ENCODE measurements at regions not wholly inside any gene's neighbourhood (a gene's known extent, or its start where the extent isn't known, plus 50 kb on each side); places are given as distances from the start of the nearest gene placed in this dataset.
A peak's percentile ranks its signal among the peaks of the same experiment; 100 is the strongest.
"Not testable (repeated sequence)": the region's sequence is repeated elsewhere in the genome, so short reads cannot be mapped to it uniquely, and the experiment has no call there.

DNA sequence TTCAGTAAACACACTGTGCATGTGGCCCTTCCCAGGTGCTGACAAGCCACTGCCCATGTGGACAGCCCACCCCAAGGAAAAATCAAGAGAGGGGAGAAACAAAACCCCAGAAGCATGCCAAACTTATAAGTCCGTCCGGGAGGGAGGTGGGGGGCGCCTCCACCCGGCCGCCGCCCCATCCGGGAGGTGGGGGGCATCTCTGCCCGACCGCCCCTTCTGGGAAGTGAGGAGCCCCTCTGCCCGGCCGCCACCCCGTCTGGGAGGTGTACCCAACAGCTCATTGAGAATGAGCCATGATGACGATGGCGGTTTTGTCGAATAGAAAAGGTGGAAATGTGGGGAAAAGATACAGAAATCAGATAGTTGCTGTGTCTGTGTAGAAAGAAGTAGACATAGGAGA lies 53.8 kb upstream of the C2CD4B start:
- DNase-seq (ENCODE audit: low read depth in 3 of 3) = no peak

DNA sequence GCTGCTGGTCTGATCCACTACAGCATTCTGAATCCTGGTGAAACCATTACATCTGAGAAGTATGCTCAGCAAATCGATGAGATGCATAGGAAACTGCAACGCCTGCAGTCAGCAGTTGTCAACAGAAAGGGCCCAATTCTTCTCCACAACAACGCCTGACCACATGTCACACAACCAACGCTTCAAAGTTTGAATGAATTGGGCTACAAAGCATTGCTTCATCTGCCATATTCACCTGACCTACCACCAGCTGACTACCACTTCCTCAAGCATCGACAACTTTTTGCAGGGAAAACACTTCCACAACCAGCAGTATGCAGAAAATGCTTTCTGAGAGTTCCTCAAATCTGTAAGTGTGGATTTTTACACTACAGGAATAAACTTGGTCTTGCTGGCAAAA lies 54.7 kb upstream of the C2CD4B start:
- DNase-seq (ENCODE audit: low read depth in 3 of 3) = no peak

DNA sequence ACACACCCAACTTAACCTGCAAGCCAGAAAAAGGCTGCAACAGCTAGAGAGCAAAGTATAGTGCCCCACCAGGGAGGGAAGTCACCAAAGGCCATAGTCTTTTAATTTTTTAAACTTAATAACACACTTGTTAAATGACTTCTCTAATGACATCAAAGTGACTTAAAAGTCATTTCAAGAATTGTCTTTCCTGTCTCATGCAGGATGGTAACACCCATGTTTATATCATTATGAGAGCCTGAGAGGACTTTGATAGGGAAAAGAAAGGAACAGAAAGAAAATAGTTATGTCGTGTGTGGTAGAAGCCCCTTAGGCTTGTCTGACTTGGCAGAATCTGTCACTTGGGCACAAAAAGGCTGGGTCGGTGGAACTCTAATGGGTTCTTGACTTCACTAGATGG lies 57.9 kb upstream of the C2CD4B start:
- no peak for DNase-seq (ENCODE audit: low read depth in 3 of 3)

GRCh38 chr15:62228604-62229003 lies 63.5 kb upstream of the C2CD4B start:
- DNase-seq (ENCODE audit: low read depth in 3 of 3) = no peak

- DNase-seq (ENCODE audit: low read depth in 3 of 3) = no peak
Measured at GRCh38 chr15:62231856-62232255, 66.8 kb upstream of the C2CD4B start.

DNA sequence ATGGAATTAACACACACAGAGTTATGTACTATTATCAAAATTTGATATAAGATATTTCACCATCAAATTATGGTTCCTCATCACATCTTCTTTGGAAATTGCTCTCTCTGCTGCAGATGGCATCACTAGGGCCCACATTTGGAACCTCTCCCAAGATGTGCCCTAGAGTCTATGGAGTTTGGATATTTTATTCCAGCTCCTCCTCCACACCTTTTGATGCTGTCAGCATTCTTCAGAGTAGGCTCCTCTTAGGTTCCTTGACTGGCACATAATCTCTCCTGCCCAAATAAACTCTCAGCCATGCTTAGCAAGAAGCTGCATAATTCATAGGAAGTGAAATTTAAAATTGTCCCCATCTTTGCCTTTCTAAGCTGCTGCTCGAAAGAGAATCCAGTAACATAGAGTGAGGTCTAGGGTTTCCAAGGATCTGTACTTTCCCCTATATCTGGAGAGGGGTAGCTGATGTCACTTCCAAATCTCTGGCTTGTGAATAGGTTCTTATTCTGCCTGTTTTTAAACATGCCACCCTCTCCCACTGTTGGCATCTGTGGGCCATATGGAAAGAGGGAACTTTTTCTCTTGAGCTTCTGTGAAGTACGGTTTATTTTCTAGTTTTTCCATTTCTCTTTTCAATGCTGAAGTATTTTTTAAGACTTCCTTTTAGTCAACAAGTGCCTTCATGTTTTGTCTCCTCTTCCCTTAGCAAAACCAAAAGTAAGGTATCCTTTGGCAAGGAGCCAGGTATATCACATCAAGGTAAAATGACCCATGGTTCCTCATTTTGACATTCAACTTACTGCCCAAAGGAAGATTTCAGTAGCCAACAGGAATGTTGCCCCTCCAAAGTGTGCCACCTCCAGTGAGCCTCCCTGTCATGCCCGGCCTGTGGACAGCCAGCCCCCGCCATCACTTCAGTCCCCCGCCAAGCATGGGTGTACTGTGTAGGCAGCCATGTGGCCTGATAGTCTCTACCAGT lies 75.3 kb upstream of the C2CD4B start:
- no peak for DNase-seq (ENCODE audit: low read depth in 3 of 3)

DNA sequence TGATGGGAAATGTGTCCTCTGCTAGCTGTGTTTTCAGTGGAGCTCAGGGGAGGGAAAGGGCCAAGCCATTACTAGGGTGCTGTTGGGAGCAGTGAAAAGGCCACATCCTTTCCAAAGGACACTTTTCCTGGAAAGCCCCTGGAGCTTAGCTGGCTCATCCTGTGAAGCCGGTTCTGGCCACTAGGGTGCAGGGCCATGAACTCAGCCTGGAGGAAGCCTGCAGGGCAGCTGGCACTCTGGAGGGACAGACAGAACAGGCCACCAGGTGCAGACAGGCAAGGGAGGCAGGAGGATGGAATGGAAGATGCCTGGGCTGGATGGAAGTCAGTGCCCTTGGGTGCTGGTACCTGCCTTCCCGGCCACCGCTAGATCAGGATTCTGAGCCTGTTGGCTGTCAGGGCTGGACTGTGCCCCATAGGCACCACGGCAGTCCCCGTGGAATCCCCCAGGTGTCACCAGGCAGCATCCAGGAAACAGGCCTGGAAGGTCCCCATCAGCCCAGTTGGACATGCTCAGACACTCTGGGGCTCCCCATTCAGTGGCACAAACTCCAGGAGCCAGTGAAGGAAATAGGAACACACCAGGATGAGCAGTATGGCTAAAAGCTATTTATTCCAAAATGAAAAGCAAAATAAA lies 76.2 kb upstream of the C2CD4B start:
- no peak for DNase-seq (ENCODE audit: low read depth in 3 of 3)

DNA sequence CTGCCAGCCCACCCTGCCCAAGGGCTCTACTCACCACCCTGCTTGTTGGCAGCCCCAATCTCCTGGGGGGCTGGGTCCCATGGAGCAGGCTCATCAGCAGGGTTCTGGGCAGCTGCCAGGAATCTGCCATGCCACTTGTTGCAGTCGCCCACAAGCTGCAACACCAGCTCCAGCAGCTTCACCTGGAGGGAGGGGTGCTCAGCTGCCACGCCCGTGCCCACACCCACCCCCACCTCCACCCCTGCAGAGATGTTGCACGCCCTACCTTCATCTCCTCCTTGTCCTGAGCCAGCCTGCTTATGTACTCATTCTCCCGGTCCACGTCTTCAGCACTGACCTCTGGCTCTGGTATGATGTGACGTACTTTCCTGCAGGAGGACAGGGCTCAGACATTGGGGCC lies 77.9 kb upstream of the C2CD4B start:
- DNase-seq (ENCODE audit: low read depth in 3 of 3) = no peak

DNA sequence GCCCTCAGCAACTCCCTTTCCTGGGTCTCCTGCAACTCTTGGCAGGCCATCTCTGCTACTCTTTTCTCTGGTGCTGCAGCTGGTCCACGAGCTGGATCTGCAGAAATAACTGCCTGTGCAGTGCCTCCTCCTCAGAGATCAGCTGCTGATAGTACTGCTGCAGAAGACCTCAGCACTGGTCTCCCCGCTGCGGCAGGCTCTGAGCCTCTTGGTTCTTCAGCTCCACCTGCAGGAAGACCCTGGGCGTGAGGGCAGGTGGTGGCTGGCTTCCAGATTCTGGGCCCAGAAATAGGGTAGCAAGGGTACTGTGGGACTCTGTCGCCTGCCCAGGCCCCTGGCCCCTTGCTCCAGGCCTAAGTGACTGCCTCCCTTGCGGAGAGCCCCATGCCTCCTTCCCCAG lies 79.7 kb upstream of the C2CD4B start:
- DNase-seq (ENCODE audit: low read depth in 3 of 3) = no peak

DNA sequence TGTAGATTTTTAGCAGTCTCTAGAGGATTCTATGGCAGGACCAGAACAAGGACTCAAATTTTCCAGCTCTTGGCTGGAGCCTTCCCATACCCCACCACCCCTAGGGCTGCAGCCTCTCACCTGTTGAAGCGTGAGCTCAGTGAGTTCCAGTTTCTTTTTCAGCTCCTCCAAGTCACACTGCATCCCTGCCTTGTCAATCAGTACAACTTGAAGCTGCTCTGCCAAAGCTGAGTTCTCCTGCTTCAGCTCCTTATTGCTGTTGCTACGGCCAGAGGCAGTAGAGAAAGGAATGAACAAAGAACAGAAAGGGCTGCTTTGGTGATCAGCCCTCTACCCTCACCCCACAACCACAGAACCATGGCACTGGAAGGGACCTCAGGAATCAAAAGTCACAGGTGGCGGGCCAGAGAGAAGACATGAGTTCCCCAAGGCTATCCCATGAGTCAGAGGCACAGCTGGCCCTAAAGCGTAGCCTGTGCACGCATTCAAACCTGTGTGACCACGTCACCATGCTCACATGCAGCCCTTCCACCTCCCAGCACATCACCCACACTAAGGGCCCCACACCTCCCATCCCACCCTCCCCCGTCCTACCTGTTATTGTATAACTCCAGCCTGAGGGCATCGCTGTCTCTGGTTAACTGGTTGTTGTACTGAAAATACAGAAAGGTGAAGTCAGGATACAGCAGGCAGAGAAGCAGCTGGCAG lies 83.3 kb upstream of the C2CD4B start:
- no peak for DNase-seq (ENCODE audit: low read depth in 3 of 3)

DNA sequence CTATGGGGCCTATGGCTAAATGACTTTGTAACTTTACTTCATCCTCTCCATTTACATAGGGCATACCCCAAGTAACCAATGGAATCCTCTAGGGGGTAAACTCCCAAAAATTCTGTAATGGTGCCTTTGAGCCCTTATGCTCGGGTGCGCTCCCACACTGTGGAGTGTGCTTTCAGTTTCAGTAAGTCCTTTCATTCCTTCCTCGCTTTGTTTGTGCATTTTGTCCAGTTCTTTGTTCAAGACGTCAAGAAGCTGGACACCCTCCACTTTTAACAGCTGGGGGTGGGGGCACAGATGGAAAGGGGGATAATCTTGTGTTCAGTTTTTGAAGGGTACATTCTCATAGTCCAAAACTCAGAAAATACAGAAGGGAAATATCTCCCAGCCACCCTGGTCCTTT lies 84.4 kb upstream of the C2CD4B start:
- no peak for DNase-seq (ENCODE audit: low read depth in 3 of 3)

- no peak for DNase-seq (ENCODE audit: low read depth in 3 of 3)
Measured at GRCh38 chr15:62250186-62250585, 85.1 kb upstream of the C2CD4B start.

DNA sequence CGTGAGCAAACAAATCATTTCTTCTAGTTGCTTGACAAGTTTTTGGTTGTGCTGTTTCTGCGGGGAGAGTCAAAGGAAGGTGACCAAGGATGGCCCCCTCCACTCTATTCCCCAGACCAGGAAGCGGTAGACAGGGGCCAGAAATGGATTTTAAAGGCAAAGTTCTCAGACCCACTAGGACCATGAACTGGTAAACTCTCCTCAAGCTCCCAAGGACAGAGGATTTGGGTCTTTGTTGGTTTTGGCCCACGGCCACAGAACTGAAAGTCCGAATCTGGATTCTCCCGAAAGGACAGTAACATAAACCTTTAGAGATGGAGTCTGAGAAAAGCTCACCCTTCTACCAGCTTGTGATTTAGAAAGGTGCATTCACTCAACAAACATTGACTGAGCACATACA lies 85.9 kb upstream of the C2CD4B start:
- no peak for DNase-seq (ENCODE audit: low read depth in 3 of 3)

DNA sequence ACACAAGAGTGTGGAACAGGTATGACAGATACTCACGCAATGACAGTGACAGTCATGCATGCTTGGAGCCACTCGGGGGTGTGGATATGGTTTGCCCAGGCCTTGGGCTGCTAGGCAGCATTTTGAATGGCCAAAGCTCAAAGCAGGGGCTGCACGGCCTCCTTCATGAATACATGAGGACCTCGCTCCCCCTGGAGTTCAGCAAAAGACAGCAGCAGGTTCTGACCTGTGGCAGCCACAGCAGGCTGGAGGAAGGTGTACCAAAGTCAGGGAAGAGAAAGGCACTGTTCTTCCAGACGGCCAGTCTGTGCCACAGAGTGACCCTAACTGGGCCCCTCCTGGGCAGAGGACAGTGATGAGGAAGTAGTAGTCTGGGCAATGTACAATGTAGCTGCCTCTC lies 88.2 kb upstream of the C2CD4B start:
- DNase-seq (ENCODE audit: low read depth in 3 of 3) = no peak

DNA sequence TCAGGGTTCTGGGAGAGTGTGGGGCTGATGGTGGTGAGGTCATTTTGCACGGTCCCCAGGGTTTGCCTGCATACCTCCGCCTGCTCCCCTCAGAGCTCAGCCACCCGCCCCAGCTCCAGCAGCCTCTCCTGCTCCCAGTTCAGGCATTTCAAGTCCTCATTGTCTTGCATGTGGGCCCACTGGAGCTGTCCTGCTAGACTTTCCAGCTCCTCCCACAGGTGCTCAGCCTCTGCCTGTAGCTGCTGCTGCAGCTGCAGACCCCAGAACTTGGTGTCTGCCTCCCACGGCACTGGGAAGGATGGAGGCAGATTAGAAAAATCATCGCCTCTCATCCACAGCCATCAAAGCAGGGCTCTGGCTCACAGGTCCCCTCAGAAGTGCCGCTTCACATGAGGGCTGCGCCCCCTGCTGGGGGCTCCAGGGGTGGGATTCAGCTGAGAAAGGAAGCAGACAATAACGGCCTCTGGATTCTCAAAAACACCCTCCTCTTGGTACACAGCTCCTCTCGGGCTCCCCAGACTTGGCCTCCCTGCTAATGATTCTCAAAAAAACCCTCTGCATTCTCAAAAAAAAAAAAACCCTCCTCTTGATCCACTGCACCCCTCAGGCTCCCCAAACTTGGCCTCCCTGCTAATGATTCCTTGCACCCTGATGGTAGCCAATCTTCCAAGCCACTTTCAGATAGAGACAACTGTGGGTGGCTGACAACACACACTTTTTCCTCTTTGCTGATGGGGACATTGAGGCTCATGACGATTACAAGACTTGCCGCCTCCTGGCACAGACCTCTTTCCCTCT lies 89.3 kb upstream of the C2CD4B start:
- peak; percentile 21 to 45 (median 31) for DNase-seq (ENCODE audit: low read depth in 3 of 3)

DNA sequence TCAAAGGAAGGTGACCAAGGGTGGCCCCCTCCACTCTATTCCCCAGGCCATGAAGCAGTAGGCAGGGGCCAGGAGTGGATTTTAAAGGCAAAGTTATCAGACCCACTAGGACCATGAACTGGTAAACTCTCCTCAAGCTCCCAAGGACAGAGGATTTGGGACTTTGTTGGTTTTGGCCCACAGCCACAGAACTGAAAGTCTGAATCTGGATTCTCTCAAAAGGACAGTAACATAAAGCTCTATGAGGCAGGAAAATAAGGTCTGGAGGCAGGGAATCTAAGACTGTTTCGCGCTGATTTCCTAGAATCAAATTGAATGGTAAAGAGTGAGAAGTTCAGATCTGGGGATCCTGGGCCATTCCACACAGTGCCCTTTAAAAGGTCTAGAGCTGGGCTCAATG lies 91.3 kb upstream of the C2CD4B start:
- DNase-seq (ENCODE audit: low read depth in 3 of 3) = not testable (repeated sequence)

DNA sequence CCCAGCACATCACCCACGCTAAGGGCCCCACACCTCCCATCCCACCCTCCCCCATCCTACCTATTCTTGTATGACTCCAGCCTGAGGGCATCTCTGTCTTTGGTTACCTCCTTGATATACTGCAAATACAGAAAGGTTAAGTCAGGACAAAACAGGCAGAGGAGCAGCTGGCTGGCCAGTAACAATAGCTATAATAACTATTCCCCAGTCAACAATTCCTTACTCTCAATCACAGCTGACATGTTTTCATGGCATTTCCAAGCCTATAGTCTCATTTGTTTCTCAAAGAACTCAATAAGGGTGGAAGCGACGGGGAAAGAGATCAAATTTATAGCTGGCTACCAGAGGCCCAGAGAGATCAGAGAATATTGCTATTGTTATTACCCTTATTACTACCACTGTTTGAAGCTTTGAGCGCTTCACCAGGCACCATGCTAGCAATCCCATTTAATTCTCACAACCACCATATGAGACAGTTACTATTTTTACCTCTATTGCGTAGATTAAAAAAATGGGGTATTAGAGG lies 93.0 kb upstream of the C2CD4B start:
- no peak for DNase-seq (ENCODE audit: low read depth in 3 of 3)

- no peak for DNase-seq (ENCODE audit: low read depth in 3 of 3)
Measured at GRCh38 chr15:62262305-62262941, 97.3 kb upstream of the C2CD4B start.

- DNase-seq (ENCODE audit: low read depth in 3 of 3) = no peak
Measured at GRCh38 chr15:62264196-62264595, 99.1 kb upstream of the C2CD4B start.

- DNase-seq (ENCODE audit: low read depth in 3 of 3) = no peak
Measured at GRCh38 chr15:62269504-62269903, 104.4 kb upstream of the C2CD4B start.
